ENCODE measurements at regions not wholly inside any gene's neighbourhood (a gene's known extent, or its start where the extent isn't known, plus 50 kb on each side); places are given as distances from the start of the nearest gene placed in this dataset.

DNA sequence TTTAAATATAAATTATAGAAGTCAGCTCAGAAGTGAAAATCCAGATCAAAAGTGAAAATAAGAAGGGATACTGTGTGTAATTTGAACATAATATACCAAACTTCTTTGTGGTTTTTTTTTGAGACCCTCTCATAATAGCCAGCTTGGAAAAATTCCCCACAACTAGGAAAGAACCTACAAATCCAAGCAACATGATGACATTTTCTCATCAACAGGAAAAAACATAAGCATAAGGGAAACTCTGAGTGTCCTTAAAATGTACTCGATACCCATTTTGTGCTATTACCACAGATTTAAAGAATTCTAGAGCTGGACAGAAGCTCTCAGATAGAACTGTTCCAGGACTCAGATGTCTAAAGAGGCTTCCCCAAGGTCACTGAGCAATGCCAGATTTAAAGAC lies 214.8 kb upstream of the KLF14 start:
- intact Hi-C loops (cut with micrococcal nuclease) = no loop called here
- peaks cover 18% of the 10 kb centered on the region for H4K20me1 ChIP-seq (ENCODE audit: insufficient read depth, low read length)

DNA sequence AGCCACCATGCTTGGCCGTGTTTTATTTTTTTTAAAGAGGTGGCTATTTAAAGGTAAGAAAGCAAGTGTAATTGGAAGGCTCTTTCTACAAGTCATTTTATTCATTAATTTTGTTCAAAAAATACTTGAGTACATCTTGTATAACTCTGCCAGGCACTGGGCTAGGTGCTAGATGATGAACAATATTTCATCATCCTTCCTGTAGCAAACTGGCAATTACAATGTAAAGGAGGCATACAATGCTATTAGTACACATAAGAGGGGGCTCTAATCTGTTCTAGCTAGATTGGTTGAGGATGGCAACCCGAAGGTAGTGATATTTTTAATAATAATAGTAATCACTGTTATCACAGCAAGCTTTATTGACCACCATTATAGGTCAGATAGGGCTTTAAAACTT lies 215.5 kb upstream of the KLF14 start:
- Mint-ChIP-seq H3K27me3 (ENCODE audit: low read depth in 3 of 3) (no peaks in the 10 kb centered on the region), H3K4me1 (peaks cover 7% of the 10 kb centered on the region), H3K36me3 (peaks cover 21 to 38% of the 10 kb centered on the region in 2 donors), H3K9me3 (no peaks in the 10 kb centered on the region), H3K27ac (peak overlapping the region in 1 of 7 donors; percentile 3), H3K4me3 (no peak overlapping the region)
- peaks cover 20% of the 10 kb centered on the region for H4K20me1 ChIP-seq (ENCODE audit: insufficient read depth, low read length)
- H3K4me2 ChIP-seq (replicated peaks; ENCODE audit: extremely low read depth, low read length, poor library complexity, severe bottlenecking) = no peak overlapping the region
- H3K27ac ChIP-seq (ENCODE audit: low read depth in 1 of 2, low read length in 2 of 2) = no peak overlapping the region
- H3K9me3 ChIP-seq (replicated peaks in 1 of 2; ENCODE audit: control insufficient read depth in 1 of 2, insufficient read depth in 1 of 2, low read length in 2 of 2) = no peaks in the 10 kb centered on the region
- no peak for DNase-seq
- H2AFZ ChIP-seq (ENCODE audit: insufficient read depth, low read depth, low read length, poor library complexity, severe bottlenecking) = no peak overlapping the region
- H3K9ac ChIP-seq (ENCODE audit: insufficient read depth, low read length, poor library complexity, severe bottlenecking) = no peak overlapping the region
- H3K36me3 ChIP-seq (replicated peaks in 1 of 2; ENCODE audit: control insufficient read depth in 1 of 2, insufficient read depth in 2 of 2, low read length in 2 of 2) = peaks cover 4 to 21% of the 10 kb centered on the region in 2 donors
- no peaks in the 10 kb centered on the region for H3K27me3 ChIP-seq (ENCODE audit: control insufficient read depth in 2 of 2, insufficient read depth in 2 of 2, low read length in 2 of 2)
- H3K79me2 ChIP-seq (ENCODE audit: insufficient read depth, low read length) = no peaks in the 10 kb centered on the region
- no peak overlapping the region for H3K4me3 ChIP-seq (replicated peaks in 1 of 3; ENCODE audit: low read depth in 2 of 3, low read length in 3 of 3)
- no CpG with 5 or more reads among the region's 2 CpGs for WGBS (ENCODE audit: insufficient coverage)
- H3K4me1 ChIP-seq (ENCODE audit: control insufficient read depth in 1 of 2, insufficient read depth in 2 of 2, low read length in 2 of 2) = no peaks in the 10 kb centered on the region
- intact Hi-C loops (cut with micrococcal nuclease) = no loop called here
- TF ChIP-seq, protein P1, sequence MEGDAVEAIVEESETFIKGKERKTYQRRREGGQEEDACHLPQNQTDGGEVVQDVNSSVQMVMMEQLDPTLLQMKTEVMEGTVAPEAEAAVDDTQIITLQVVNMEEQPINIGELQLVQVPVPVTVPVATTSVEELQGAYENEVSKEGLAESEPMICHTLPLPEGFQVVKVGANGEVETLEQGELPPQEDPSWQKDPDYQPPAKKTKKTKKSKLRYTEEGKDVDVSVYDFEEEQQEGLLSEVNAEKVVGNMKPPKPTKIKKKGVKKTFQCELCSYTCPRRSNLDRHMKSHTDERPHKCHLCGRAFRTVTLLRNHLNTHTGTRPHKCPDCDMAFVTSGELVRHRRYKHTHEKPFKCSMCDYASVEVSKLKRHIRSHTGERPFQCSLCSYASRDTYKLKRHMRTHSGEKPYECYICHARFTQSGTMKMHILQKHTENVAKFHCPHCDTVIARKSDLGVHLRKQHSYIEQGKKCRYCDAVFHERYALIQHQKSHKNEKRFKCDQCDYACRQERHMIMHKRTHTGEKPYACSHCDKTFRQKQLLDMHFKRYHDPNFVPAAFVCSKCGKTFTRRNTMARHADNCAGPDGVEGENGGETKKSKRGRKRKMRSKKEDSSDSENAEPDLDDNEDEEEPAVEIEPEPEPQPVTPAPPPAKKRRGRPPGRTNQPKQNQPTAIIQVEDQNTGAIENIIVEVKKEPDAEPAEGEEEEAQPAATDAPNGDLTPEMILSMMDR (IDR thresholded peaks at IDR 0.05) = no peak

More for the DNA sequence above, 214.8 kb upstream of the KLF14 start:
- H3K79me2 ChIP-seq (ENCODE audit: insufficient read depth, low read length) = no peaks in the 10 kb centered on the region
- no peaks in the 10 kb centered on the region for H3K9me3 ChIP-seq (replicated peaks in 1 of 2; ENCODE audit: control insufficient read depth in 1 of 2, insufficient read depth in 1 of 2, low read length in 2 of 2)
- H3K9ac ChIP-seq (ENCODE audit: insufficient read depth, low read length, poor library complexity, severe bottlenecking) = no peak overlapping the region
- H3K4me1 ChIP-seq (ENCODE audit: control insufficient read depth in 1 of 2, insufficient read depth in 2 of 2, low read length in 2 of 2) = peaks cover 2 to 5% of the 10 kb centered on the region in 2 donors
- DNase-seq = no peak
- H3K4me3 ChIP-seq (replicated peaks in 1 of 3; ENCODE audit: low read depth in 2 of 3, low read length in 3 of 3) = no peak overlapping the region
- Mint-ChIP-seq H3K4me3 (no peak overlapping the region), H3K27me3 (ENCODE audit: low read depth in 3 of 3) (no peaks in the 10 kb centered on the region), H3K36me3 (peaks cover 14 to 33% of the 10 kb centered on the region in 2 donors), H3K27ac (no peak overlapping the region), H3K4me1 (peaks cover 11% of the 10 kb centered on the region), H3K9me3 (no peaks in the 10 kb centered on the region)
- H2AFZ ChIP-seq (ENCODE audit: insufficient read depth, low read depth, low read length, poor library complexity, severe bottlenecking) = no peak overlapping the region
- TF ChIP-seq, protein P1 (IDR thresholded peaks at IDR 0.05) = no peak
- no peak overlapping the region for H3K4me2 ChIP-seq (replicated peaks; ENCODE audit: extremely low read depth, low read length, poor library complexity, severe bottlenecking)
- no CpG with 5 or more reads among the region's 1 CpG for WGBS (ENCODE audit: insufficient coverage)
- no peaks in the 10 kb centered on the region for H3K27me3 ChIP-seq (ENCODE audit: control insufficient read depth in 2 of 2, insufficient read depth in 2 of 2, low read length in 2 of 2)
- H3K27ac ChIP-seq (ENCODE audit: low read depth in 1 of 2, low read length in 2 of 2) = no peak overlapping the region
- peaks cover 4 to 21% of the 10 kb centered on the region in 2 donors for H3K36me3 ChIP-seq (replicated peaks in 1 of 2; ENCODE audit: control insufficient read depth in 1 of 2, insufficient read depth in 2 of 2, low read length in 2 of 2)

Measured in CD14-positive monocyte (primary cell).